OCI-LY3 (cell line): ENCODE measurements at regions not wholly inside any gene's neighbourhood (a gene's known extent, or its start where the extent isn't known, plus 50 kb on each side); places are given as distances from the start of the nearest gene placed in this dataset.

Experiments
- CTCF ChIP-seq: fragments of 200-600, 300-600 bp; sonication (generic); IDR thresholded peaks from 2 replicates; pipeline ENCODE4 v1.5.1; 2014; ENCODE audit warnings: antibody characterized with exemption, low read length, low read depth
- EZH2phosphoT487 ChIP-seq: fragments of 200-600 bp; shearing (Covaris generic); IDR thresholded peaks from 2 replicates; pipeline ENCODE4 v1.6.1; 2018; ENCODE audit warnings: antibody characterized with exemption, mixed run types, low read depth

GRCh38 chr13:54633456-54633855, 1604.8 kb downstream of the OLFM4 start:
- TF ChIP-seq CTCF = no peak
- no peak for TF ChIP-seq EZH2phosphoT487
